Colonic mucosa (tissue), 4 donors: ENCODE measurements at regions not wholly inside any gene's neighbourhood (a gene's known extent, or its start where the extent isn't known, plus 50 kb on each side); places are given as distances from the start of the nearest gene placed in this dataset.

ENCODE experiments used
- DNase-seq: peaks from one replicate; pipeline ENCODE4 v3.0.0-alpha.2; 2020
- H3K27ac ChIP-seq: fragments of 200-600 bp; one replicate; pipeline ENCODE4 v1.8.0; 2021
- H3K27me3 ChIP-seq: fragments of 200-600 bp; one replicate; pipeline ENCODE4 v1.8.0; 2021
- H3K36me3 ChIP-seq: fragments of 200-600 bp; one replicate; pipeline ENCODE4 v1.8.0; 2021
- H3K4me1 ChIP-seq: fragments of 200-600 bp; one replicate; pipeline ENCODE4 v1.8.0; 2021; ENCODE audit warnings: mild to moderate bottlenecking
- H3K4me3 ChIP-seq: fragments of 200-600 bp; one replicate; pipeline ENCODE4 v1.8.0; 2021
- H3K9ac ChIP-seq, 2 donors: one replicate each; pipeline ENCODE4 v1.7.0; 2013; ENCODE audit warnings: control low read depth in 2 of 2, low read depth in 2 of 2, low read length in 2 of 2
- H3K9me3 ChIP-seq: fragments of 200-600 bp; one replicate; pipeline ENCODE4 v1.8.0; 2021
- CTCF ChIP-seq: fragments of 200-600 bp; IDR thresholded peaks from one replicate; pipeline ENCODE4 v1.8.0; 2022; ENCODE audit warnings: antibody characterized with exemption, mild to moderate bottlenecking
- intact Hi-C: fragments of 100-400 bp; cut with DNase I; formaldehyde crosslinking; loops from one replicate; pipeline ENCODE4 v1.14.1; 2022
- donor health status: healthy.
- donor health status: DM: no; HTN: no; CAD: no.
- donor health status: DM: no; HTN: no; CAD: no.

- no peak for DNase-seq
- no peak overlapping the region for H3K9ac ChIP-seq
- no peaks in the 10 kb centered on the region for H3K27me3 ChIP-seq
- H3K4me1 ChIP-seq: no peaks in the 10 kb centered on the region
- intact Hi-C loops: no loop called here
- H3K27ac ChIP-seq: no peak overlapping the region
- no peaks in the 10 kb centered on the region for H3K36me3 ChIP-seq
- no peak for TF ChIP-seq CTCF
- H3K4me3 ChIP-seq: no peak overlapping the region
- H3K9me3 ChIP-seq: no peaks in the 10 kb centered on the region
These were observed 70.5 kb upstream of the BLID start for GRCh38 chr11:122186439-122187080.

GRCh38 chr11:122183933-122184332 is 67.9 kb upstream of the BLID start:
- no peak for DNase-seq
- no peaks in the 10 kb centered on the region for H3K9me3 ChIP-seq
- intact Hi-C loops: no loop called here
- no peak for TF ChIP-seq CTCF
- H3K27ac ChIP-seq: no peak overlapping the region
- no peaks in the 10 kb centered on the region for H3K27me3 ChIP-seq
- no peak overlapping the region for H3K9ac ChIP-seq
- H3K36me3 ChIP-seq: no peaks in the 10 kb centered on the region
- H3K4me3 ChIP-seq: no peak overlapping the region
- no peaks in the 10 kb centered on the region for H3K4me1 ChIP-seq

DNA sequence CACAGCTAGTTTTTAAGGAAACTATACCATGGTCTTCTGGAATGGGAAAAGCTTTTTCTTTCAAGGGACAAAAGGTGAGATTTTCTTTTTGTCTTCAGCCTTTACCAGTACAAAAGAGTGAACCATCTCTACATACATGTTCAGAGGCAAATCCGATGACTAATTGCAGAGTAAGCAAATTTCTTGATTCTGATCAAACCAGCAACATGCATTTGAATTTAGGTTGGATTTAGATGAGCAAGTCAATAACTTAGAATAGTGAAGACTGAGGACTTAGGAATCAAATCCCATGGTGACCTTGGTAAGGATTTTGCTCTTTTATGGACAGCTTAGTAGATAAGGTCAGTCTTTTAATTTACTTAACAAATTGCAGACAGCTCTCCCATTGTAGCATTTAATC is 65.9 kb upstream of the BLID start:
- Histone ChIP-seq H3K9me3 (no peaks in the 10 kb centered on the region), H3K9ac (no peak overlapping the region), H3K4me1 (no peaks in the 10 kb centered on the region), H3K36me3 (no peaks in the 10 kb centered on the region), H3K27ac (no peak overlapping the region), H3K4me3 (no peak overlapping the region), H3K27me3 (no peaks in the 10 kb centered on the region)
- no peak for DNase-seq
- TF ChIP-seq CTCF: no peak
- intact Hi-C loops: no loop called here

DNA sequence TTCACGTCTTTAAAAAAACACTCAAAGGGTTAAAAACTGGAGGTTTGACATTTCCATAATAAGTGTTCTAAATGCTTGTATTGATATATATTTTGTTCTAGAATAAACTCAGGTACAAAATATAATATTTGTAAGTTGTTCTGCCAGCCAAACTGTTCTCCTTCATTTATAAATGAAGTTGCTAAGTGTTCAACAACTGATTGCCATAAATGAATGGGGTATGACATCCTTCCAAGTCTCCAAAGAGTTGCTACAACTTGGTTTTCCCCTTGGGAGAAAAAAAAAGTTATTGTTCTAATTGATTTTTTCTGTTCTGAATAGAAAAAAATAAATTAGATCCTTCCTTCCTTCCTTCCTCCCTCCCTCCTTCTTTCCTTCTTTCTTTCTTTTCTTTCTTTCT is 65.4 kb upstream of the BLID start:
- Histone ChIP-seq H3K9ac (no peak overlapping the region), H3K27ac (no peak overlapping the region)
- intact Hi-C loops: no loop called here

DNA sequence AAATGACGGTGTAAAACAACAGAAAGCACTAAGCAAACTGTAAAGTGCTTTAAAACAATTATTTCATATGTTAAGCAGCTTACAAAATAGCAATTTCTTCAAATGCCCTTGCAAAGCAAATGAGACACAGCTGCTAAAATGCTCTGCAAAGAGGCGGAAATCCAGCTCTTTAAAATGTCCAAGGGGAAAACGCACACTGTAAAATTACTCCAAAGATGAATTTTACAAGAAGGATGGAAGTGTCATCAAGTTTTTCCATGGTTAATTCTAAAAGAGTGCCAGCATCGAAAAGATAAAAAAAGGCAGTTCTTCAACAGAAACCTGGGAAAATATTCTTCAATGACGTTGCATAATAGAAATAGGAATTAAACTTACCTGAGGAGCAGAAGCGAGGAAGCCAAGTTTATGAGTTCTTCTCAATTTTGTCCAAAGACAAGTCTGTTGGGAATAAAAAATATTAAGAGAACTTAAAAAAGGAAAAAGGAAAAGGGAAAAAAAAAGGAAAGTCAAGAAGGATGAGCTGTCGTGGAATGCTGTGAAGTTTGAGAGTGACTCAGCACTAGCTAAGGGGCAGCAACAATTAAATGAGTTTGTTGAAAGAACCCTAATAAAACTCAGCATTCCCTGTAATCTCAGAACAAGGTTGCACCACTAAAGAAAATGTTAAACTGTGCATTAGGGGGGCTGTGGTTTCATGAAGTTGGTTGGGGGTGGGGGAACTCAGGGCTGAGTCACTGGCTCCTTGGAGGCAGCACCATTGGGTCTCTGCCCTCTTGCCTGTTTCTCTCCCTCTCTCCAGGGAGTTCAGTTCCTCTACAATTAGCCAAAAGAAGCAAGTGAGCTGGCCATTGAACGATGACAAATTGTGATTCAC is 64.2 kb upstream of the BLID start:
- Histone ChIP-seq H3K27ac (no peak overlapping the region), H3K27me3 (no peaks in the 10 kb centered on the region), H3K4me3 (no peak overlapping the region), H3K9ac (no peak overlapping the region), H3K4me1 (no peaks in the 10 kb centered on the region), H3K36me3 (no peaks in the 10 kb centered on the region), H3K9me3 (no peaks in the 10 kb centered on the region)
- intact Hi-C loops: no loop called here
- DNase-seq: no peak
- no peak for TF ChIP-seq CTCF

More for the DNA sequence above, 65.4 kb upstream of the BLID start:
- no peaks in the 10 kb centered on the region for H3K27me3 ChIP-seq
- no peaks in the 10 kb centered on the region for H3K36me3 ChIP-seq
- no peaks in the 10 kb centered on the region for H3K4me1 ChIP-seq
- no peak overlapping the region for H3K4me3 ChIP-seq
- H3K9me3 ChIP-seq: no peaks in the 10 kb centered on the region
- TF ChIP-seq CTCF: no peak
- no peak for DNase-seq
